IPS DF 6.9 (cell line): ENCODE measurements at regions not wholly inside any gene's neighbourhood (a gene's known extent, or its start where the extent isn't known, plus 50 kb on each side); places are given as distances from the start of the nearest gene placed in this dataset.

ENCODE experiments used
- DNase-seq: peaks from one replicate; pipeline ENCODE4 v3.0.0-alpha.2; 2013; ENCODE audit warnings: low read depth, low spot score
- H3K27ac ChIP-seq: one replicate; pipeline ENCODE4 v1.5.1; 2013; ENCODE audit warnings: low read length, control low read depth
- H3K27me3 ChIP-seq: 2 replicates; pipeline ENCODE4 v1.6.1; 2013; ENCODE audit warnings: mild to moderate bottlenecking, low read length; ENCODE audit not compliant: control insufficient read depth, insufficient read depth
- H3K36me3 ChIP-seq: 2 replicates; pipeline ENCODE4 v1.6.1; 2013; ENCODE audit warnings: low read length; ENCODE audit not compliant: control insufficient read depth, insufficient read depth
- H3K4me1 ChIP-seq: 2 replicates; pipeline ENCODE4 v1.6.1; 2013; ENCODE audit warnings: low read length; ENCODE audit not compliant: control insufficient read depth, insufficient read depth
- H3K4me3 ChIP-seq: 2 replicates; pipeline ENCODE4 v1.5.1; 2013; ENCODE audit warnings: mild to moderate bottlenecking, low read length
- H3K9me3 ChIP-seq: 2 replicates; pipeline ENCODE4 v1.6.1; 2013; ENCODE audit warnings: low read length, inconsistent platforms; ENCODE audit not compliant: control insufficient read depth, insufficient read depth
- WGBS: extraction: QIAGEN DNeasy Blood & Tissue Kit; methylation state at CpG from one replicate; pipeline ENCODE4 v1.1.7; 2013; ENCODE audit warnings: mixed read lengths, missing lambda C conversion rate; ENCODE audit not compliant: insufficient read length, insufficient coverage; 5-methylcytosine and 5-hydroxymethylcytosine counted together

DNA sequence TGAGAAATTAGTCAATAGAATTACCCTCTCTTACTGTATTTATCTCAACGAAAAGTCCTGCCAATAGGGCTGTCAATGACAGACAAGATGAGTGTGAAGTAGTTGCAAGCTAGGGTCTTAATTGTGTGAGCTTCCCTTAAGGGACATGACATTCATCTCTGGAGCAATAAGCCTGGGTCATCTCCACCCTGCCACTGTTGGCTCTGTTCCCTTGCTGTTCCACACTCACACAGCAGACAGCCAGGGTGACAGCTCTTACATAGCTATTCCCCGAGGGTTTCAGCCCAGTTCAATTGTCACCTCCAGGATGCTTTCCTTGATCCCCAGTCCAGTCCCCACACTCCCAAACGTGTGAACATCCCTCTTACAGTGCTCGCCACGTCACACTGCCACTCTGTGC is 215.0 kb downstream of the NXPE2 start:
- Histone ChIP-seq H3K36me3 (no peaks in the 10 kb centered on the region), H3K27me3 (no peaks in the 10 kb centered on the region), H3K9me3 (no peaks in the 10 kb centered on the region), H3K4me1 (peaks cover 1% of the 10 kb centered on the region; the same call in 1 of the 2 replicates), H3K4me3 (no peak overlapping the region), H3K27ac (no peak overlapping the region)
- WGBS = no CpG with 5 or more reads among the region's 5 CpGs
- DNase-seq = no peak

DNA sequence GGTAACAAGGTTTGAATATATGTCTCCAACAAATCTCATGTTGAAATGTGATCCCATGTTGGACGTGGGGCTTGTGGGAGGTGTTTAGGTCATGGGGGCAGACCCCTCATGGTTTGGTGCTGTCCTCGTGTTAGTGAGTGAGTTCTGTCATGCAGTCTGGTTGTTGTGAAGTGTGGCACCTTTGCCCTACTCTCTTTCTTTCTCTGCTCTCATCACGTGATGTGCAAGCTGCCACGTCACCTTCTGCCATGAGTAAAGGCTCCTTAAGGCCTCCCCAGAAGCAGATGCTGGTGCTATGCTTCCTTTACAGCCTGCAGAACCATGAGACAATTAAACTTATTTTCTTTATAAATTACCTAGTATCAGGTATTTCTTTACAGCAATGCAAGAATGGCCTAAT is 218.3 kb downstream of the NXPE2 start:
- no peaks in the 10 kb centered on the region for H3K9me3 ChIP-seq
- H3K4me3 ChIP-seq = no peak overlapping the region
- no CpG with 5 or more reads among the region's 4 CpGs for WGBS
- H3K27me3 ChIP-seq = no peaks in the 10 kb centered on the region
- H3K27ac ChIP-seq = no peak overlapping the region
- DNase-seq = no peak
- no peaks in the 10 kb centered on the region; the same call in 1 of the 2 replicates for H3K4me1 ChIP-seq
- no peaks in the 10 kb centered on the region for H3K36me3 ChIP-seq

DNA sequence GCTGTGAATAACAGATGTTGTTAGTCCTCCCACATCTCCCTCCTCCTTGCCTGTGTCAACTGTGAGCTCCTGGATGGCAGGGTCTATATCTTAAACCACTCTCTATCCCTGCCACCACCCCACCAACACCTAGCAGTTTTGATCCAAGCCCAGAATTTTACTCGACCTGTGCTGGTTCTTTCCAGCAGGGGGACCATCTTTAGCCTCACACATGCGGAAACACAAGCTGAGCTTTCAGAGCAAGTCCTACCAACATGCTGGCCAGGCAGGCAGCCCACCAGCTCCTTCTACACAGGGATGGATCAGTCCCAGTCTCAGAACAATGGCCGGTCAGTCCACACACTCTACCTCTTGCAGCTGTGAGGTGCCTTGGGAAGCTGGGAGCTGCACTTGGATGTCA is 231.5 kb downstream of the NXPE2 start:
- H3K27ac ChIP-seq = no peak overlapping the region
- 0 out of 2 replicates have a peak, but pooled peaks cover 2% of the 10 kb centered on the region for H3K4me1 ChIP-seq
- H3K9me3 ChIP-seq = no peaks in the 10 kb centered on the region
- WGBS = no CpG with 5 or more reads among the region's 3 CpGs
- no peak overlapping the region for H3K4me3 ChIP-seq
- H3K27me3 ChIP-seq = no peaks in the 10 kb centered on the region
- DNase-seq = peak; percentile 25
- no peaks in the 10 kb centered on the region for H3K36me3 ChIP-seq

DNA sequence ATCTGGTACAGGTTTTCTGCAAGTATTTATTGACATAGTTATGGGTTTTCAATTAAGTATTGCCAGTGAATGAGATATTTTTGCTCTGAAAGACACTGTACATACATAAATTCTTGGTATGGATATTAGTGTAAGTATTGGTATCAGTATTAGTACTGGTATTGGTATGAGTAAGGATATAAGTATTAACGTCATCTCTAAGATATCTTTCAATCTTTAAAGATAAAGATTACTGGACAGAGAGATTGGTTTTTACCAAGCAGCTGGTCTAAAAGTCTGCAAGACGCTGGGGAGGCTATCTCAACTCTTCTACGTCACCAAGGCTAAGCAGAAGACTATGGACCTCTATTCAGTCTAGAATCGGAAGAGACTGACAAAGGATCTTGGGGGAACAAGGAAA is 234.5 kb downstream of the NXPE2 start:
- Histone ChIP-seq H3K36me3 (no peaks in the 10 kb centered on the region), H3K4me3 (no peak overlapping the region), H3K4me1 (0 out of 2 replicates have a peak, but pooled peaks cover 2% of the 10 kb centered on the region), H3K27me3 (no peaks in the 10 kb centered on the region), H3K27ac (no peak overlapping the region), H3K9me3 (no peaks in the 10 kb centered on the region)
- DNase-seq = no peak
- WGBS = no CpG with 5 or more reads among the region's 4 CpGs

DNA sequence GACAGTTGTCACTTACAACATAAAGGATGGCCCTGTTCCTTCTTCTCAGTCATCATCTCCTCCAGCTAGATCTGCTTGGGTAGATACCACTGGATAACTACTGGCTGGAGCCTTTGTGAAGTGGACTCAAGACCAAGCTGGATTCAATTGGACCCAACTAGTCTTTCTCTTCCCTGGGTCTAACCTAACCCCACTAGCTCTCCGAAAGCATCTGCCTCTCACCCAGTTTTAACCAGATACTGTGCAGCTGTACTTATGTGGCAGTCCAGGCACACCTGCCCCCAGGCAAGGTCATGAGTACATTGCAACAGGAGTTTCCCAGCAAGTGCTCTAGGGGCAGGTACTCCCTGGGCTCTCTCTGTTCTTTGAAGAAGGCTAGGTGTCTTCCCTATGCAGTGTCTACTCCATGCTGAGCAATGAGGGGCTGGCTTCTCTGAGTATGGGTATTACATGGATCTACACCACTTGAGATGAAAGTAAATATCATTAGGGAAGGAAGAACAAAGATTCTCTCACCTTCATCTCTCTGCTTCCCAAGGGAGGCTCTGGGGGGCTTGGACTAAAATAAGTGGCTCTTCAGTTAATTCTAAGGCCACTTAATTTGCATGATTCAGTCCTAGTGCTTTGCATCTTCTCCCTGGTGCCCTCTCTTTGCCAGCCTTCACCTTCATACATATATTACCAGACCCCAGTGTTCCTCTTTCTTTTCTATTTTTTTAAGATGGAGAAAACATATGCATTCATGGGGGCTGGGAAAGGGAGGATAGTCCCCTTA is 236.1 kb downstream of the NXPE2 start:
- no CpG with 5 or more reads among the region's 1 CpG for WGBS
- no peak for DNase-seq
- H3K4me3 ChIP-seq = no peak overlapping the region

DNA sequence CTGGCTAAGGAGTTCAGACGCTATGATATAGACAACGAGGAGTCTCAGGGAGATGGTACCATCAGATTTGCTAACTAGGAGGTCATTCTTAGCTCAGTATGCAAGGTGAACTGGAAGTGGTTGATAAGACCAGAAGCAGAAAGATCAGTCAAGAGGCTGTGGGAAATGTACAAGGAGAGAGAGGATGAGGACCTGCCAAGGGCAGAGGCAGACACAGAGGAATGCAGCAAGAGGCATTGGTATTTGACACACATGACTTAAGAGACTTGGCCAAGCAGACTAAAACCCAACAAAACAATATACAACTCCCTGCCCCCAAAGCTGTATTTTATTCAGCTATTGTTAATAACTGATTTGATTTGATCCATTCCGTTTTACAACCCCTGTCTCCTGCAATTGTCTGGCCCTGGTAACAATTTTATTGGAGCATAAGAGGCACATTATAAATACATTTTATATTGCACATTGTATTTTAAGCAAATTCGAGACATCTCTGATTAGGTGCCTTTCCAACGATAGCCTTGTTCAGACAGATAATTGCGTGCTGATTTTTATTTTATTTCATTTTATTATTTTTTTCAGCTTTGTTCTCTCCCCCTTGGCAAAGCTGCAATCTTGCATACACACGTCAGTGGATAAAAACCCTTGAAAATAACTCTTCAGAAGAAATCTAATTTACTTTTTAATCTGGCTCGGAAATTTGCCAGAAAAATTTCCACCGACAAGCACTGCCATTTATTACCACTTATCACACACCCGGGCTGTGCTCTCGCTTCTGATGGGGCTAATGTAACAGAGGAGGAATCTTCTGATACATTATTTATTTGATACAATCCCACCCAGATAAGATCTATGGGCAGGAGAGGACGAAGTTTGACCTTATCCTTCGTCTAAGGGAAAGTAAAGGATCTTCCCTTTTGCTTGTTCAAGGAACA is 237.8 kb downstream of the NXPE2 start:
- Histone ChIP-seq H3K36me3 (no peaks in the 10 kb centered on the region), H3K27me3 (no peaks in the 10 kb centered on the region), H3K27ac (no peak overlapping the region), H3K9me3 (no peaks in the 10 kb centered on the region), H3K4me3 (no peak overlapping the region), H3K4me1 (no peaks in the 10 kb centered on the region)
- WGBS = no CpG with 5 or more reads among the region's 13 CpGs
- no peak for DNase-seq

More for the DNA sequence above, 236.1 kb downstream of the NXPE2 start:
- Histone ChIP-seq H3K27me3 (no peaks in the 10 kb centered on the region), H3K9me3 (no peaks in the 10 kb centered on the region), H3K27ac (no peak overlapping the region), H3K4me1 (0 out of 2 replicates have a peak, but pooled peaks cover 2% of the 10 kb centered on the region), H3K36me3 (no peaks in the 10 kb centered on the region)

DNA sequence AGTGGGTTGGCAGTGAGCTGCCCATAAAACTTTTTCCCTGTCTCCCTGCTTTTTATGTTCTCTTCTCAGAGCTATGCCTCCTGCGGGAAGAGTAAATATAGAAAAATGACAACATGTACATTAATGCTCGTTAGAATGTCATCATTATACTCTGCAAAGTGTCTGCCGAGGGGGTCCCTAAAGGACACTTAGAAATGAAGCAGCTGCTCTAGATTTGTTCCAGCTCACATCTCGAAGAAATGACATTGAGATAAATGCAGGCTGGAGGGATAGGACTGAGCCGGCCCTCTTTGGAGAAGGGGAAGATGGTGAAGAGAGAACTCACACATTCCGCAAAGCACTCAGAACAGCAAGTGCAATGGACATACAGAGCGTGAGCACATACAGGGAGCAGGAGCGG is 240.0 kb downstream of the NXPE2 start:
- H3K9me3 ChIP-seq = no peaks in the 10 kb centered on the region
- H3K36me3 ChIP-seq = no peaks in the 10 kb centered on the region
- H3K4me3 ChIP-seq = no peak overlapping the region
- no CpG with 5 or more reads among the region's 8 CpGs for WGBS
- no peaks in the 10 kb centered on the region for H3K27me3 ChIP-seq
- no peak for DNase-seq
- no peak overlapping the region for H3K27ac ChIP-seq
- H3K4me1 ChIP-seq = no peaks in the 10 kb centered on the region

DNA sequence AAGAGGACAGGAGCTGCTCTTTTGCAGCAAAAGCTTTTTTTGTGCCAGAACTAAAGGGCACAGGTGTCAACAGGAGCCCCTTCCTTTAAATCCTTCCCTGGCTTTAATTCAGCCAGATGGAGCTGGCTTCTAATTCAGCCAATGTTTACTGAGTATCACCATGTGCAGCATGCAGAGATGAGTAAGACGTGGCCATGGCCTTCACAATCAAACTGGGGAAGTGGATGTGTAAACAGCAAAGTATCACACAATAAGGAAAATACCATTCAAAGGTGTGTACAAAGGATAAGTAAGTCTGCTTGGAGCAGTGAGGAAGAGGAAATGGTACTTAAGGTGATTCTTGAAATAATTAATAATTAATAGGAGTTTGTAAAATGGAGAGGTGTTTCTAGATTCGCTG is 243.4 kb downstream of the NXPE2 start:
- Histone ChIP-seq H3K9me3 (no peaks in the 10 kb centered on the region), H3K27ac (no peak overlapping the region), H3K27me3 (no peaks in the 10 kb centered on the region), H3K4me3 (no peak overlapping the region), H3K36me3 (no peaks in the 10 kb centered on the region), H3K4me1 (no peaks in the 10 kb centered on the region)
- no peak for DNase-seq
- 100% methylated on average over 1 of the region's 2 CpGs for WGBS

DNA sequence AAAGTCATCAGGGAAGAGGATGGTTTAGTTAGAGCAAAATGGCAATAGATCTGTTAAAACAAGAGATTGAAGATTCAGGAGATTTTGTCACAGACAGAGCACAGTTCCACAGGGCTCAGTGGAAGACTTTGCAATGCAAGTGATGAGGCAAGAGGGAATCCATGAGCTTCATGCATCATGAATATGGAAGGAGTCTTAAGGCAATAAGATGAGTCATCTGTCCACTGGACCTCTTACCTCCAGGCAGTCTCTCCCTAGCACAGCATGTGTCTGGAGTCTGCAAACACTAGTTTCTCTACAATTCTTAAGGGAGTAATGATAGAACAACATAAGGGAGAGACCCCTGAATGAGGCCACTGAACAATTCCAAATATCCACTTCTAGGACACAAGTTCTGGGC is 245.7 kb downstream of the NXPE2 start:
- no peaks in the 10 kb centered on the region for H3K36me3 ChIP-seq
- no peak for DNase-seq

DNA sequence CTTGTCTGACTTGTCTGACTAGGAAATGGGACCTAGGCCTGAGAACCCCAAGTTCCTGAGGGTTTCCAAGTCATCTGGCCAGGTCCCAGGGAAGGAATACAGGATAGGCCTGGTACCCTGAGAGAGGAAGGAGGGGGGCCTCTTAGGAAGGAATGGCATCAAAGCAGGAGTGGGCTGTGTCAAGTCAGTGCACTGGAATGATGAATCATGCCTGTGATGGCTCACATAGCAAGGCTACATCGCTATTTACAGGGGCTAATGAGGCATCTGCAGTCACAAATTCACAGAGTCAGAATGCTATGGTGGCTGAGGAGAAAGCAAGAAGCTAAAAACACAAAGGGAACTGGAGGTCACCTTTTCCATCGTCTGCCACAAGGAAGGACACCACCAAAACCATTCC is 247.3 kb downstream of the NXPE2 start:
- H3K4me1 ChIP-seq = no peaks in the 10 kb centered on the region
- no peak overlapping the region for H3K27ac ChIP-seq
- H3K9me3 ChIP-seq = no peaks in the 10 kb centered on the region
- no peak for DNase-seq
- H3K27me3 ChIP-seq = no peaks in the 10 kb centered on the region
- no CpG with 5 or more reads among the region's 2 CpGs for WGBS
- H3K36me3 ChIP-seq = no peaks in the 10 kb centered on the region
- no peak overlapping the region for H3K4me3 ChIP-seq

More for the DNA sequence above, 245.7 kb downstream of the NXPE2 start:
- Histone ChIP-seq H3K27me3 (no peaks in the 10 kb centered on the region), H3K4me1 (no peaks in the 10 kb centered on the region), H3K4me3 (no peak overlapping the region), H3K9me3 (no peaks in the 10 kb centered on the region), H3K27ac (no peak overlapping the region)
